ENCODE measurements at regions not wholly inside any gene's neighbourhood (a gene's known extent, or its start where the extent isn't known, plus 50 kb on each side); places are given as distances from the start of the nearest gene placed in this dataset.

GRCh38 chr3:30122359-30122758 is 484.0 kb upstream of the TGFBR2 start:
- TF ChIP-seq CTCF (IDR thresholded peaks at IDR 0.05; ENCODE audit: poor library complexity), result no peak
- no peak for TF ChIP-seq EZH2 (IDR thresholded peaks at IDR 0.05; ENCODE audit: borderline replicate concordance)
- TF ChIP-seq EZH2phosphoT487 (IDR thresholded peaks at IDR 0.05; ENCODE audit: low read depth, severe bottlenecking, unreplicated experiment), result no peak

Data from hepatocyte (in vitro differentiated cells).